ENCODE measurements at regions not wholly inside any gene's neighbourhood (a gene's known extent, or its start where the extent isn't known, plus 50 kb on each side); places are given as distances from the start of the nearest gene placed in this dataset.

GRCh38 chr7:10312942-10313341 lies 660.7 kb upstream of the PHF14 start:
- H3K4me1 ChIP-seq (replicated peaks; ENCODE audit: insufficient read depth), result no peaks in the 10 kb centered on the region
- H4K20me1 ChIP-seq (ENCODE audit: insufficient read depth), result no peaks in the 10 kb centered on the region
- H3K79me2 ChIP-seq (ENCODE audit: low read depth), result no peaks in the 10 kb centered on the region
- no peak for DNase-seq
- intact Hi-C loops (cut with micrococcal nuclease; ENCODE audit: unreplicated experiment), result no loop called here
- CTCF ChIA-PET, result no interaction called here
- no peak overlapping the region for H2AFZ ChIP-seq
- no peaks in the 10 kb centered on the region for H3F3A ChIP-seq (ENCODE audit: insufficient read depth, low read depth)
- POLR2A ChIA-PET (ENCODE audit: unreplicated experiment), result no interaction called here
- H3K27ac ChIP-seq, result no peak overlapping the region
- no peaks in the 10 kb centered on the region for H3K36me3 ChIP-seq (ENCODE audit: low read depth)
- no peak for TF ChIP-seq EZH2 (IDR thresholded peaks at IDR 0.05; ENCODE audit: low read depth)
- TF ChIP-seq, protein P1, sequence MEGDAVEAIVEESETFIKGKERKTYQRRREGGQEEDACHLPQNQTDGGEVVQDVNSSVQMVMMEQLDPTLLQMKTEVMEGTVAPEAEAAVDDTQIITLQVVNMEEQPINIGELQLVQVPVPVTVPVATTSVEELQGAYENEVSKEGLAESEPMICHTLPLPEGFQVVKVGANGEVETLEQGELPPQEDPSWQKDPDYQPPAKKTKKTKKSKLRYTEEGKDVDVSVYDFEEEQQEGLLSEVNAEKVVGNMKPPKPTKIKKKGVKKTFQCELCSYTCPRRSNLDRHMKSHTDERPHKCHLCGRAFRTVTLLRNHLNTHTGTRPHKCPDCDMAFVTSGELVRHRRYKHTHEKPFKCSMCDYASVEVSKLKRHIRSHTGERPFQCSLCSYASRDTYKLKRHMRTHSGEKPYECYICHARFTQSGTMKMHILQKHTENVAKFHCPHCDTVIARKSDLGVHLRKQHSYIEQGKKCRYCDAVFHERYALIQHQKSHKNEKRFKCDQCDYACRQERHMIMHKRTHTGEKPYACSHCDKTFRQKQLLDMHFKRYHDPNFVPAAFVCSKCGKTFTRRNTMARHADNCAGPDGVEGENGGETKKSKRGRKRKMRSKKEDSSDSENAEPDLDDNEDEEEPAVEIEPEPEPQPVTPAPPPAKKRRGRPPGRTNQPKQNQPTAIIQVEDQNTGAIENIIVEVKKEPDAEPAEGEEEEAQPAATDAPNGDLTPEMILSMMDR (conservative IDR thresholded peaks at IDR 0.05), result no peak
- no peaks in the 10 kb centered on the region for H3K9me3 ChIP-seq (ENCODE audit: insufficient read depth, low read depth)
- no TSS peak for BruUV-seq (replicated peaks)
- no peak overlapping the region for H3K4me2 ChIP-seq
- H3K9me2 ChIP-seq (ENCODE audit: insufficient read depth), result no peaks in the 10 kb centered on the region
- no peak overlapping the region for H3K4me3 ChIP-seq
- H3K27me3 ChIP-seq (ENCODE audit: insufficient read depth, low read depth), result no peaks in the 10 kb centered on the region

DNA sequence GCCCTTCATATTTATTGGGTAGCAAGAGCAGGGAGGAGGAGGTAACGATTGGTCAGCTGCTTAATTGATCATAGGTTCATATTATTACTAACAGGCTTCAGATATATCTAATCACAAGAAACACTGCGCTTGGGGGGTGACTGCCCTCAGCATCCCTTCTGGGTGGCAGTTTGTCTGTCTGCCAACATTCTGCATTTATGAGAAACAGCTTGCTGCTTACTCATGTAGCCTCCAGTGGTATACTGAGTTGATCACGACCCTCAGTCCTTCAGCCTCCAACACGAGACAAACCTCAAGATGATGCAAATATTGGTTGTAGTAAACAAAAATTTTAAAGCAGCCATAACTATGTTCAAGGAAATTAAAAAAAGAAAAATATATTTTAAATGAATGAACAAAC lies 657.8 kb upstream of the PHF14 start:
- Histone ChIP-seq H3K27me3 (ENCODE audit: insufficient read depth, low read depth) (no peaks in the 10 kb centered on the region), H3K36me3 (ENCODE audit: low read depth) (no peaks in the 10 kb centered on the region), H3K9me2 (ENCODE audit: insufficient read depth) (no peaks in the 10 kb centered on the region), H2AFZ (no peak overlapping the region), H3F3A (ENCODE audit: insufficient read depth, low read depth) (no peaks in the 10 kb centered on the region), H3K9me3 (ENCODE audit: insufficient read depth, low read depth) (no peaks in the 10 kb centered on the region), H3K79me2 (ENCODE audit: low read depth) (no peaks in the 10 kb centered on the region), H3K4me1 (replicated peaks; ENCODE audit: insufficient read depth) (no peaks in the 10 kb centered on the region), H4K20me1 (ENCODE audit: insufficient read depth) (no peaks in the 10 kb centered on the region), H3K4me2 (no peak overlapping the region), H3K4me3 (no peak overlapping the region), H3K27ac (no peak overlapping the region)
- ChIA-PET POLR2A (ENCODE audit: unreplicated experiment) (no interaction called here), CTCF (no interaction called here)
- no TSS peak for BruUV-seq (replicated peaks)
- intact Hi-C loops (cut with micrococcal nuclease; ENCODE audit: unreplicated experiment), result no loop called here
- no peak for TF ChIP-seq EZH2 (IDR thresholded peaks at IDR 0.05; ENCODE audit: low read depth)
- TF ChIP-seq, protein P1 (conservative IDR thresholded peaks at IDR 0.05), result no peak
- no peak for DNase-seq

DNA sequence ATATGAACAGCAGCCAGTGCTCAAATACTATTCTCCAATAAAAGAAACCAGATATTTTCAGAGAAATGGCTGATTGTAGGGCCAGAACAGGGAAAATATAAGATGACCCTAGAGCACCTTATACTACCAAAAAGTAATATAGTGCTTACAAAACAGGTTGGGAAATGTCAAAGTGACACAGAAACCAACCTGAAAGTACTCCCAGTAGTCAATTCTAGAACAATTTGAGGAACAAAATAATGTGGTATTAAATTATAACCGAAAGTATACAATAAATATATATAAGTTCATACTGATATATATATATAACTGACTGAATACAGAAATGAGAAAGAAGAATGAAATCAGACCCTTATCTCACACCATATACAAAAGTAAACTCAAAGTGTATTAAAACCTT lies 657.2 kb upstream of the PHF14 start:
- Histone ChIP-seq H3K27ac (no peak overlapping the region), H3K27me3 (ENCODE audit: insufficient read depth, low read depth) (no peaks in the 10 kb centered on the region), H4K20me1 (ENCODE audit: insufficient read depth) (no peaks in the 10 kb centered on the region), H2AFZ (no peak overlapping the region), H3F3A (ENCODE audit: insufficient read depth, low read depth) (no peaks in the 10 kb centered on the region), H3K36me3 (ENCODE audit: low read depth) (no peaks in the 10 kb centered on the region), H3K9me3 (ENCODE audit: insufficient read depth, low read depth) (no peaks in the 10 kb centered on the region), H3K4me1 (replicated peaks; ENCODE audit: insufficient read depth) (no peaks in the 10 kb centered on the region), H3K79me2 (ENCODE audit: low read depth) (no peaks in the 10 kb centered on the region), H3K9me2 (ENCODE audit: insufficient read depth) (no peaks in the 10 kb centered on the region), H3K4me3 (no peak overlapping the region), H3K4me2 (no peak overlapping the region)
- ChIA-PET POLR2A (ENCODE audit: unreplicated experiment) (no interaction called here), CTCF (no interaction called here)
- no peak for TF ChIP-seq EZH2 (IDR thresholded peaks at IDR 0.05; ENCODE audit: low read depth)
- TF ChIP-seq, protein P1 (conservative IDR thresholded peaks at IDR 0.05), result no peak
- no TSS peak for BruUV-seq (replicated peaks)
- DNase-seq, result no peak
- intact Hi-C loops (cut with micrococcal nuclease; ENCODE audit: unreplicated experiment), result no loop called here
